CD8-positive, alpha-beta memory T cell (primary cell): ENCODE measurements at regions not wholly inside any gene's neighbourhood (a gene's known extent, or its start where the extent isn't known, plus 50 kb on each side); places are given as distances from the start of the nearest gene placed in this dataset.

Source experiments
- CTCF ChIA-PET: fragments of 350-600 bp; sonication (Branson Sonifier 250); formaldehyde crosslinking; loops from one replicate; lab custom pipeline; 2021; ENCODE audit warnings: antibody characterized with exemption; lab: Charles Lee
- POLR2A ChIA-PET: fragments of 350-600 bp; sonication (Branson Sonifier 250); formaldehyde crosslinking; loops from one replicate; lab custom pipeline; 2021; ENCODE audit warnings: antibody characterized with exemption; lab: Charles Lee
- DNase-seq, 5 donors: peaks; one replicate each; pipeline versions ENCODE4 v3.0.0 to v3.0.0-alpha.2; 2020 to 2022; ENCODE audit warnings: mixed read lengths in 1 of 5
- H3K27ac ChIP-seq: one replicate; pipeline ENCODE4 v1.7.0; 2013; ENCODE audit warnings: low read depth, mild to moderate bottlenecking, low read length, moderate library complexity
- H3K27me3 ChIP-seq: 2 replicates; pipeline ENCODE4 v1.7.0; 2013; ENCODE audit warnings: low read length, mild to moderate bottlenecking; ENCODE audit not compliant: insufficient read depth, poor library complexity, severe bottlenecking
- H3K36me3 ChIP-seq: 2 replicates; pipeline ENCODE4 v1.7.0; 2013; ENCODE audit warnings: mild to moderate bottlenecking, low read length, moderate library complexity; ENCODE audit not compliant: insufficient read depth
- H3K4me1 ChIP-seq: 2 replicates; pipeline ENCODE4 v1.7.0; 2013; ENCODE audit warnings: mild to moderate bottlenecking, low read length, moderate library complexity; ENCODE audit not compliant: insufficient read depth
- H3K4me3 ChIP-seq: 2 replicates; pipeline ENCODE4 v1.7.0; 2013; ENCODE audit warnings: mild to moderate bottlenecking, low read length
- H3K9me3 ChIP-seq: 2 replicates; pipeline ENCODE4 v1.7.0; 2013; ENCODE audit warnings: mild to moderate bottlenecking, low read length
- H3K27ac Mint-ChIP-seq, 8 donors: one replicate each; pipeline ENCODE4 v1.8.0; 2020 to 2021; ENCODE audit warnings: mixed read lengths in 8 of 8, mild to moderate bottlenecking in 6 of 8, inconsistent platforms in 3 of 8, moderate library complexity in 3 of 8
- H3K27me3 Mint-ChIP-seq, 2 donors: one replicate each; pipeline ENCODE4 v1.8.0; 2020 to 2021; ENCODE audit warnings: mixed read lengths in 2 of 2, mild to moderate bottlenecking in 1 of 2, moderate library complexity in 1 of 2
- H3K36me3 Mint-ChIP-seq, 3 donors: one replicate each; pipeline ENCODE4 v1.8.0; 2020 to 2021; ENCODE audit warnings: mixed read lengths in 3 of 3, inconsistent platforms in 1 of 3, mild to moderate bottlenecking in 1 of 3
- H3K4me1 Mint-ChIP-seq, 3 donors: one replicate each; pipeline ENCODE4 v1.8.0; 2020 to 2021; ENCODE audit warnings: mixed read lengths in 3 of 3, inconsistent platforms in 1 of 3, mild to moderate bottlenecking in 1 of 3
- H3K4me3 Mint-ChIP-seq, 7 donors: one replicate each; pipeline ENCODE4 v1.8.0; 2020 to 2021; ENCODE audit warnings: mixed read lengths in 7 of 7, mild to moderate bottlenecking in 6 of 7, moderate library complexity in 4 of 7, inconsistent platforms in 2 of 7
- H3K9me3 Mint-ChIP-seq, 5 donors: one replicate each; pipeline ENCODE4 v1.8.0; 2020 to 2022; ENCODE audit warnings: mixed read lengths in 5 of 5, mild to moderate bottlenecking in 3 of 5, moderate library complexity in 2 of 5, inconsistent platforms in 1 of 5

GRCh38 chr12:111249757-111250156 is 119.1 kb downstream of the PHETA1 start:
- Histone ChIP-seq H3K9me3 (no peaks in the 10 kb centered on the region), H3K4me3 (no peak overlapping the region), H3K36me3 (no peaks in the 10 kb centered on the region), H3K27me3 (no peaks in the 10 kb centered on the region), H3K4me1 (no peaks in the 10 kb centered on the region), H3K27ac (no peak overlapping the region)
- Mint-ChIP-seq H3K27me3 (peaks cover 4 to 39% of the 10 kb centered on the region in 2 donors), H3K4me3 (no peak overlapping the region), H3K4me1 (no peaks in the 10 kb centered on the region), H3K36me3 (no peaks in the 10 kb centered on the region), H3K27ac (no peak overlapping the region), H3K9me3 (no peaks in the 10 kb centered on the region)
- POLR2A ChIA-PET: no interaction called here
- CTCF ChIA-PET: no interaction called here
- DNase-seq: no peak

DNA sequence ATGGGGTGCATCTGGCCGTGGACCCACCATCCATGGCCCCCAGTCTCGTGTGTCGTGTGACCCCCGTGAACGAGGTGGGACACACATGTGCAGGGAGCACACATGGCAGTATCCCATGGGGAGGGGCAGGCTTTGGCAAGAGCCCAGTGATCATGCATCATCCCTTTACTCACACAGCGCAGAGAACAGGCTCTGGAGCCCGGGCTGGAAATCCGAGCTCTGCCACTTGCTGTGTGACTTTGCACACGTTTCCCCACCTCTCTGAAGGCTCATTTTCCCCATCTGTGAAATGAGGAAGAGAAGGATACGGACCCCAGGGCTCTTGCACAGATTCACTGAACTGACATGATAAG is 119.9 kb downstream of the PHETA1 start:
- DNase-seq: no peak
- CTCF ChIA-PET: interaction anchor here (0.6 kb wide), 2 partner anchors 77 to 222 kb away, joined by 3 to 4 read pairs; no protein-coding TSS in a partner anchor
- no peak overlapping the region for H3K27ac Mint-ChIP-seq
- peaks cover 0 to 4% (median 0%) of the 10 kb centered on the region in 5 donors for H3K9me3 Mint-ChIP-seq
- peaks cover 4 to 32% of the 10 kb centered on the region in 2 donors for H3K27me3 Mint-ChIP-seq
- H3K27ac ChIP-seq: no peak overlapping the region
- H3K27me3 ChIP-seq: no peaks in the 10 kb centered on the region
- H3K36me3 ChIP-seq: no peaks in the 10 kb centered on the region
- POLR2A ChIA-PET: no interaction called here
- H3K9me3 ChIP-seq: no peaks in the 10 kb centered on the region
- no peaks in the 10 kb centered on the region for H3K4me1 ChIP-seq
- H3K4me3 ChIP-seq: no peak overlapping the region
- no peaks in the 10 kb centered on the region for H3K4me1 Mint-ChIP-seq
- no peak overlapping the region for H3K4me3 Mint-ChIP-seq
- no peaks in the 10 kb centered on the region for H3K36me3 Mint-ChIP-seq

DNA sequence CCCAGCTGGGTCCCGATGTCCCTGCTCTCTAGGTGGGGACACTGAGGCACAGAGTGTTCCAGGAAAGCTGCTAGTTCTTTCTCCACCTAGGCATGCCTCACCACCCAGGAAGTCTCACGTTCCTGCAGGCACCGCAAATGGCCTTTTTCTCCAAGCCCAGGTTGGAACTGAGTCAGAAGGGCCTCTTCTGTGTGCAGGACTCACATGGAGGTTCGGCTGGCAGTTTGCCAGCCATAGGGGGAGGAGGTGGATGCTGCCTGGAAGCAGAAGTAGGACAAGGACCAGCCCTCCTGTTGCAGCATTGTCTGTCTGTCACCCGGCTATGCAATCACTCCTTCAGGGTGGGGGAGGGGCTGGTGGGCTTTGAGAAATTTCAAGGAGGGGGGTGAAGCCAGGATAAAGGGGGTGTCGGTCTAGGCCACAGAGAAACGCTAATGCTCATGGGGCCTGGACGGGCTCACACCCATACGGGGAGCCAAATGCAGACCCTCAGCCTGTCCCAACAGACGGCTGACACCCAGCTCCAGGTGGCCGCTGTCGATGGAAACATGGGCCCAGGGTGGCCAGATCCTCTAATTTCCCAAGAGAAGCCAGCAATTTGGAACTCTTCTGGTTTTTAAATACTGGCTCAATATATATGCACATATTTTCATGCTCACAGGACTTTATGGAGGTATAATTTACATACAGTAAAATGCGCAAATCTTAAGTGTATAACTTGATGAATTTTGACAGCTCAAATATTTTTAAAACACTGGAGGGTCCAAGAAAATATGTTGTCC is 120.5 kb downstream of the PHETA1 start:
- peaks cover 4 to 31% of the 10 kb centered on the region in 2 donors for H3K27me3 Mint-ChIP-seq
- H3K4me3 Mint-ChIP-seq: no peak overlapping the region
- H3K27ac Mint-ChIP-seq: no peak overlapping the region
- DNase-seq: no peak
- H3K9me3 ChIP-seq: no peaks in the 10 kb centered on the region
- H3K36me3 Mint-ChIP-seq: no peaks in the 10 kb centered on the region
- ChIA-PET POLR2A (no interaction called here), CTCF (interaction anchor here (0.6 kb wide), 2 partner anchors 77 to 222 kb away, joined by 3 to 4 read pairs; no protein-coding TSS in a partner anchor)
- H3K4me1 ChIP-seq: no peaks in the 10 kb centered on the region
- no peaks in the 10 kb centered on the region for H3K36me3 ChIP-seq
- peaks cover 0 to 4% (median 0%) of the 10 kb centered on the region in 5 donors for H3K9me3 Mint-ChIP-seq
- no peak overlapping the region for H3K27ac ChIP-seq
- no peaks in the 10 kb centered on the region for H3K4me1 Mint-ChIP-seq
- no peak overlapping the region for H3K4me3 ChIP-seq
- H3K27me3 ChIP-seq: no peaks in the 10 kb centered on the region

DNA sequence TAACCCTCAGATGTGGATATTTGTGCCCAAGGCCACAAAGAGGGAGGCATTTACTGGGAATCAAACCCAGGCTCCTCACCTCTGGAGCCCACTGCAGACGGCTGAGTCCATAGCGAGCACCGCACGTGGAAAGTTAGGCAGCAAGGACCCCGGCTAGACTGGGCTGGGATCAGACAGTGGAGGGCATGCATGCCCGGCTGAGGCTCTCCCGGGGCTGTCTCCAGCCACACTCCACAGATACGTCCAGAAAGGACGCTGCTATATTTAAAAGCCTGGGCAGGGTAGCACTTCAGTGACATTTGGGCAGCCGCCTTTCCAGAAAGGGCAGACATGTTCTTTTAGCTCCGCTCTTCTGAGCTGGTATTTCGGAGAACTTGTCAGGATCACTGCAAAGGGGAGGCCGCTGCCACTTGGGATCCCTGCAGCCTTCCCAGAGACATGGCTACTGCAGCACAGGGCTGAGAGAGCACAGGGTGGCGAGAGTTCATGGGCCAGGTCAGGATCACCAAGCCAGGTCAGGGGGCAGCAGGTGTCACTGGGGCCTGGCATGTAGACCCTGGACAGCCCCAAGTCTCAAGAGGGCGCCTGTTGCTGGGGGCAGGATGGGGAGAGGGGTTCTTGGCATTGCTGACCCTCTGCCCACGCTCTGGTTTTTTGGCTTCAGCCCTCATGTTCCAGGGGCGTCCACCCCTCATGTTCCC is 121.7 kb downstream of the PHETA1 start:
- no peak overlapping the region for H3K4me3 Mint-ChIP-seq
- ChIA-PET CTCF (no interaction called here), POLR2A (no interaction called here)
- peaks cover 0 to 7% (median 3%) of the 10 kb centered on the region in 5 donors for H3K9me3 Mint-ChIP-seq
- peaks cover 4 to 19% of the 10 kb centered on the region in 2 donors for H3K27me3 Mint-ChIP-seq
- no peak for DNase-seq
- Histone ChIP-seq H3K27ac (no peak overlapping the region), H3K27me3 (no peaks in the 10 kb centered on the region), H3K36me3 (no peaks in the 10 kb centered on the region), H3K4me3 (no peak overlapping the region), H3K4me1 (no peaks in the 10 kb centered on the region), H3K9me3 (no peaks in the 10 kb centered on the region)
- H3K36me3 Mint-ChIP-seq: no peaks in the 10 kb centered on the region
- no peak overlapping the region for H3K27ac Mint-ChIP-seq
- H3K4me1 Mint-ChIP-seq: no peaks in the 10 kb centered on the region

DNA sequence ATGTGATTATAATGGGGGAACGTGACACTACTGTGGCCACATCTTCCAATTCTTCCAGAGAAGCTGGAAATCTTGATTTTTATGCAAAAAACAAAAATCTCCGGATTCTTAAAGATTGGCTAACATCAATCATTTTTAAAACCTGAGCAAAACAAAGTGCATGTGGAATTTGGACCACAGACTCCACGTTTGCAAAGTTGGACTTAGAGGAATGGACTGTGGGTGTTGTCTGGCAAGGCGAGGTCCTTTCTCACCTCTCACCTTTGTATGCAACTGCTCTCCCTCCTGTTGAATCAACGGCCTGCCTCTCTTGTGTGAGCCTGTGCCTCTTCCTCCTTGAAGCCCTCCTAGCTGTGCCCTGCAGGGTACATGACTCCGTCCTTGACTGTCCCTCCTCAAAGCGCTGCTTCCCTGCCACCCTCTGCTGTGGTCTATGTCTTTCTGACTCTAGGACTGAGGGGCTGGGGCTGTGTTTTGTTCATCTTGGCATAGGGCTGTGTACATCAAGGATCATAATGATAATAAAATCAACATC is 122.4 kb downstream of the PHETA1 start:
- ChIA-PET POLR2A (no interaction called here), CTCF (no interaction called here)
- H3K4me1 Mint-ChIP-seq: no peaks in the 10 kb centered on the region
- H3K9me3 Mint-ChIP-seq: peaks cover 0 to 7% (median 3%) of the 10 kb centered on the region in 5 donors
- Histone ChIP-seq H3K4me1 (no peaks in the 10 kb centered on the region), H3K36me3 (no peaks in the 10 kb centered on the region), H3K9me3 (no peaks in the 10 kb centered on the region), H3K4me3 (no peak overlapping the region), H3K27me3 (no peaks in the 10 kb centered on the region), H3K27ac (no peak overlapping the region)
- H3K27ac Mint-ChIP-seq: no peak overlapping the region
- DNase-seq: no peak
- no peaks in the 10 kb centered on the region for H3K36me3 Mint-ChIP-seq
- H3K27me3 Mint-ChIP-seq: peaks cover 4 to 17% of the 10 kb centered on the region in 2 donors
- H3K4me3 Mint-ChIP-seq: no peak overlapping the region

GRCh38 chr12:111245701-111246476 is 123.0 kb downstream of the PHETA1 start:
- no peak overlapping the region for H3K27ac Mint-ChIP-seq
- H3K4me3 Mint-ChIP-seq: no peak overlapping the region
- peaks cover 0 to 7% (median 3%) of the 10 kb centered on the region in 5 donors for H3K9me3 Mint-ChIP-seq
- H3K36me3 Mint-ChIP-seq: no peaks in the 10 kb centered on the region
- Histone ChIP-seq H3K27ac (no peak overlapping the region), H3K27me3 (no peaks in the 10 kb centered on the region), H3K36me3 (no peaks in the 10 kb centered on the region), H3K9me3 (no peaks in the 10 kb centered on the region), H3K4me3 (no peak overlapping the region), H3K4me1 (no peaks in the 10 kb centered on the region)
- H3K4me1 Mint-ChIP-seq: no peaks in the 10 kb centered on the region
- no peak for DNase-seq
- peaks cover 4 to 13% of the 10 kb centered on the region in 2 donors for H3K27me3 Mint-ChIP-seq
- POLR2A ChIA-PET: no interaction called here
- CTCF ChIA-PET: no interaction called here

DNA sequence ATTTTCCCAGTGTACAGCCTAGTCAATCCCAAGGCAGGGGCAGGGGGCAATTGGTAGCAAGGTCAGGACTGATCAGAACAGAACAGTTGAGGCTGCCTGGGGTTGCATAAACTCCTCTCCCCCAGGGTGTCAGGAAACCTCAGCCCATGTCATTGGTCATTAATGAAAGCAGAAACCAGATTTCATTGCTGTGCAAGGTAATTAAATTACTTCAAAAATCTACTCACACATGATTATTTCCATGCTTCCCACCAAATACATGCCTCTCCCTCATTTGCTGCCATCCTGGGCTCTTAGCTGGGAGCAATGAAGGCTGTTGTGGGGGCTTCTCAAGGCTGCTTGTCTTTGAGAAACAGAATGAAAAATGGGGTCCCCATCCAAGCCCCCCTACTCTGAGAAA is 124.2 kb downstream of the PHETA1 start:
- no peak overlapping the region for H3K4me3 ChIP-seq
- no peaks in the 10 kb centered on the region for H3K27me3 ChIP-seq
- DNase-seq: no peak
- no peaks in the 10 kb centered on the region for H3K4me1 Mint-ChIP-seq
- H3K9me3 Mint-ChIP-seq: peaks cover 0 to 9% (median 3%) of the 10 kb centered on the region in 5 donors
- no peaks in the 10 kb centered on the region for H3K36me3 ChIP-seq
- H3K27ac Mint-ChIP-seq: no peak overlapping the region
- no peak overlapping the region for H3K27ac ChIP-seq
- H3K4me1 ChIP-seq: no peaks in the 10 kb centered on the region
- ChIA-PET POLR2A (no interaction called here), CTCF (no interaction called here)
- no peak overlapping the region for H3K4me3 Mint-ChIP-seq
- H3K9me3 ChIP-seq: no peaks in the 10 kb centered on the region
- H3K36me3 Mint-ChIP-seq: no peaks in the 10 kb centered on the region
- peaks cover 4 to 15% of the 10 kb centered on the region in 2 donors for H3K27me3 Mint-ChIP-seq
